Lung (tissue), 11 donors: ENCODE measurements at regions not wholly inside any gene's neighbourhood (a gene's known extent, or its start where the extent isn't known, plus 50 kb on each side); places are given as distances from the start of the nearest gene placed in this dataset.

ENCODE experiments used
- ATAC-seq: fragments of 200-7000 bp; cut with Tn5 transposase; one replicate; pipeline ENCODE4 v1.9.1; 2020; ENCODE audit warnings: moderate number of reproducible peaks; ENCODE audit not compliant: insufficient read depth, low FRiP score
- DNase-seq, 3 donors: peaks; one replicate each; pipeline ENCODE4 v3.0.0-alpha.2; 2013 to 2017
- H3K27ac ChIP-seq, 2 donors: one replicate each; pipeline ENCODE4 v1.5.1; 2013; ENCODE audit warnings: mild to moderate bottlenecking in 2 of 2, moderate library complexity in 2 of 2, control low read depth in 1 of 2, inconsistent platforms in 1 of 2, low read depth in 1 of 2, low read length in 1 of 2
- H3K27me3 ChIP-seq, 3 donors: one replicate each; pipeline ENCODE4 v1.5.1; 2013; ENCODE audit warnings: low read length in 2 of 3; ENCODE audit not compliant: control insufficient read depth in 3 of 3, insufficient read depth in 3 of 3
- H3K36me3 ChIP-seq, 4 donors: one replicate each; pipeline ENCODE4 v1.5.1; 2013; ENCODE audit warnings: low read length in 4 of 4, mild to moderate bottlenecking in 1 of 4, moderate library complexity in 1 of 4; ENCODE audit not compliant: control insufficient read depth in 4 of 4, insufficient read depth in 4 of 4
- H3K4me1 ChIP-seq, 5 donors: one replicate each; pipeline ENCODE4 v1.5.1; 2013; ENCODE audit warnings: low read length in 5 of 5, mild to moderate bottlenecking in 2 of 5, moderate library complexity in 1 of 5; ENCODE audit not compliant: control insufficient read depth in 5 of 5, insufficient read depth in 5 of 5
- H3K4me3 ChIP-seq: one replicate; pipeline ENCODE4 v1.5.1; 2013; ENCODE audit warnings: mild to moderate bottlenecking, control low read depth, moderate library complexity
- H3K9ac ChIP-seq, 2 donors: one replicate each; pipeline ENCODE4 v1.5.1; 2013; ENCODE audit warnings: low read length in 2 of 2, control low read depth in 1 of 2; ENCODE audit not compliant: insufficient read depth in 1 of 2
- H3K9me3 ChIP-seq, 4 donors: one replicate each; pipeline ENCODE4 v1.5.1; 2013; ENCODE audit warnings: low read length in 3 of 4, mild to moderate bottlenecking in 1 of 4, moderate library complexity in 1 of 4; ENCODE audit not compliant: control insufficient read depth in 4 of 4, insufficient read depth in 3 of 4
- WGBS, 2 donors: extraction: QIAGEN DNeasy Blood & Tissue Kit; methylation state at CpG; one replicate each; pipeline ENCODE4 v1.1.7; 2013; 5-methylcytosine and 5-hydroxymethylcytosine counted together
- TF ChIP-seq, protein P1 (sequence below): IDR thresholded peaks from 2 replicates; pipeline ENCODE4 v1.5.1; 2012; ENCODE audit warnings: mild to moderate bottlenecking; ENCODE audit errors: control extremely low read depth, extremely low read depth
- donor health status: control.
- donor health status: control.
- donor health status: Bipolar disorder and iron deficiency.
- donor health status: healthy.
- donor health status: DM: yes; HTN: yes; CAD: no.

DNA sequence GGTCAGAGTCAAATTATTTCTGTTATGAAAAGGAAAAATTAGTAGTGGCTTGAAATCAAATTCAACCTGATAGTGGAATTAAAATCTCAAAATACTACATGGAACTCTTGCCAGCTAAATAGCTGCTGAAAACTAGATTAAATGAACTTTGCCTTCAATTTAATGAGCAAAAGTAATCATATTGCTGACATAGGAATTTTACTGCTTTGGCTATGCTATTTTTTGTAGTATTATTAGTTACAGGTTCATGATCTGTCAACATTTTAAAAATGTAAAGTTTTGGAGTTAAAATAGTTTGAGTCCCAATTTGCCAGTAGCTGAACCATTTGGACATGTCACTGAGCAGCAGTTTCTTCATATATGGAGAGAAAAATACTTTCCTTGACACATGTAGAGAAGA is 81.4 kb downstream of the RERGL start:
- Histone ChIP-seq H3K27me3 (no peaks in the 10 kb centered on the region), H3K4me3 (no peak overlapping the region), H3K36me3 (no peaks in the 10 kb centered on the region), H3K4me1 (no peaks in the 10 kb centered on the region), H3K9ac (no peak overlapping the region), H3K9me3 (no peaks in the 10 kb centered on the region), H3K27ac (no peak overlapping the region)
- DNase-seq: no peak
- TF ChIP-seq, protein P1, sequence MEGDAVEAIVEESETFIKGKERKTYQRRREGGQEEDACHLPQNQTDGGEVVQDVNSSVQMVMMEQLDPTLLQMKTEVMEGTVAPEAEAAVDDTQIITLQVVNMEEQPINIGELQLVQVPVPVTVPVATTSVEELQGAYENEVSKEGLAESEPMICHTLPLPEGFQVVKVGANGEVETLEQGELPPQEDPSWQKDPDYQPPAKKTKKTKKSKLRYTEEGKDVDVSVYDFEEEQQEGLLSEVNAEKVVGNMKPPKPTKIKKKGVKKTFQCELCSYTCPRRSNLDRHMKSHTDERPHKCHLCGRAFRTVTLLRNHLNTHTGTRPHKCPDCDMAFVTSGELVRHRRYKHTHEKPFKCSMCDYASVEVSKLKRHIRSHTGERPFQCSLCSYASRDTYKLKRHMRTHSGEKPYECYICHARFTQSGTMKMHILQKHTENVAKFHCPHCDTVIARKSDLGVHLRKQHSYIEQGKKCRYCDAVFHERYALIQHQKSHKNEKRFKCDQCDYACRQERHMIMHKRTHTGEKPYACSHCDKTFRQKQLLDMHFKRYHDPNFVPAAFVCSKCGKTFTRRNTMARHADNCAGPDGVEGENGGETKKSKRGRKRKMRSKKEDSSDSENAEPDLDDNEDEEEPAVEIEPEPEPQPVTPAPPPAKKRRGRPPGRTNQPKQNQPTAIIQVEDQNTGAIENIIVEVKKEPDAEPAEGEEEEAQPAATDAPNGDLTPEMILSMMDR: no peak
- ATAC-seq: no peak

DNA sequence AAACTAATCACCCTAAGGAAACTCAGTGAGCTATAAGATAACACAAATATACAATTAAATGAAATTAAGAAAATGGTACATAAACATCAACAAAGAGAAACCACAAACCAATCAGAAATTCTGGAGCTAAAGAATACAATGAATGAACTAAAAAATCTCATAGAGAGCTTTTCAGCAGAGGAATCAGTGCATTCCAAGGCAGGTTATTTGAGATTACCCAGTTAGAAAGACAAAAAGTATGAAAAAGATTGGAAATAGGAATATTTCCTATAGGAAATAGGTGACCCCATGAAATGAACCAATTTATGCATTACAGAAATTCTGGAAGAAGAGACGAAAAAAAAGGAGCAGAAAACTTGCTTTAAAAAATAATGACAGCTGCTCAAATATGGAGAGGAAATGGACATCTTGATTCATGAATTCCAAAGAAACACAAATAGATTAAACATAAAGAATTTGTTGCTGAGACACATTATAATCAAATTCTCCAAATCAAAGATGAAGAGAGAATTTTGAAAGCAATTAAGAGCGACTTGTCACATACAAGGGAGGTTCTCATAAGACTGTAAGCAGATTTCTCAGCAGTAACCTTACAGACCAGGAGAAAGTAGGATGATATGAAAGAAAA is 90.7 kb downstream of the RERGL start:
- WGBS, 2 donors: 76 to 88% methylated on average over 2 of the region's 2 CpGs
- ATAC-seq: no peak
- TF ChIP-seq, protein P1: no peak
- no peak for DNase-seq
- peaks cover 0 to 19% (median 12%) of the 10 kb centered on the region in 4 donors for H3K9me3 ChIP-seq
- H3K27ac ChIP-seq: no peak overlapping the region
- no peak overlapping the region for H3K9ac ChIP-seq
- H3K4me1 ChIP-seq: no peaks in the 10 kb centered on the region
- no peaks in the 10 kb centered on the region for H3K36me3 ChIP-seq
- H3K4me3 ChIP-seq: no peak overlapping the region
- no peaks in the 10 kb centered on the region for H3K27me3 ChIP-seq

DNA sequence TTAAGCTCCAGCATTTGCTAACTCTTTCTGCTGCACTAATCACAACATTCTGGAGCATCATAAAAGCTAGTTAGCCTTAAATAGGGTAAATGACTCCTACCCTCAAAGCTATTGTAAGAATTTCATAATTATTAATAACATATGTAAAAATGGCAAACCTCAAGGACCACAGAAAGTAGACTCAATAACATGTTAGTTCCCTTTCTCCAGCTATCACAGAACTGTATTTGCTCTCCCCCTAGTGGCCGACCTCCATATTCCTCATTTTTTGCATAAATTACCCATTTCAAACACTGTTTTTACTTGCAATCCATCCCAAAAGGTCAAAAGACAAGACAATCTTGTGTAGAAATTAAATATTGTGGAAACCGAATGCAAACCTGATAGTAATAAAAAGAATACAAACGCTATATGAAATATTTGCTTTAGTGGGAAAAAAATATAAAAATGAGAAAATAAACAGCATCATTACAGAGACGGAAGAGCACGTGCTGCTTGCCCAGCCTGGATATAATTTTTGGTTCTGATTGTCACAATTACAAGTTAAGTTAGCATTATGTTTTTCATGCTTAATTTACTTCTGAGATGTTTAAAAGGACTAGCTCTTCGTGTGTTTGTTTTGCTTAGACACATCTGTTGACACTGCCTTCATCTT is 97.9 kb downstream of the RERGL start:
- H3K4me3 ChIP-seq: no peak overlapping the region
- H3K27me3 ChIP-seq: no peaks in the 10 kb centered on the region
- H3K9me3 ChIP-seq: peaks cover 0 to 2% (median 0%) of the 10 kb centered on the region in 4 donors
- 38 to 40% methylated on average over 6 of the region's 6 CpGs for WGBS, 2 donors
- H3K27ac ChIP-seq: no peak overlapping the region
- DNase-seq (peak; percentile 14 to 52 (median 36)), ATAC-seq (no peak)
- no peaks in the 10 kb centered on the region for H3K36me3 ChIP-seq
- no peak overlapping the region for H3K9ac ChIP-seq
- H3K4me1 ChIP-seq: no peaks in the 10 kb centered on the region
- TF ChIP-seq, protein P1: no peak

DNA sequence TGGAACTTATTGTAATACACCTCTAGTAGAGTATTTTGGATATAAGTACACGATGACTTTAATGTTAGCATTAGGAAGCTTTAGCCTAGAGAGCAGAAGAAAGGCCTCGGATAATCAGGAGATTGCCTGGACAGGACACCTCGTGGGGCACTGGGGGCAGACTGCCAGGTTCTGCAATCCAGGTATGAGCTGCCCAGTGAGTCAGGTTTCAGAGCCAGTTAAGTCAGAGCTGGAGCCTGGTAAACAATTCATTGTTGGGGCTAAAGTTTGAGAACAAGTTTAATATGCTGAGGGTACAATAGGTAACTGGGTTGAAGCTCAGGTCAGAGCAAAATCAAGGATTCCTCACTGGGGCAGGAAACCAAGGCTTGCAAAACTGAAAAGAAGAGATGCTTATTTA is 107.4 kb downstream of the RERGL start:
- H3K27ac ChIP-seq: no peak overlapping the region
- no peaks in the 10 kb centered on the region for H3K4me1 ChIP-seq
- H3K4me3 ChIP-seq: no peak overlapping the region
- DNase-seq (no peak), ATAC-seq (no peak)
- TF ChIP-seq, protein P1: no peak
- 61 to 66% methylated on average over 3 of the region's 3 CpGs for WGBS, 2 donors
- H3K27me3 ChIP-seq: no peaks in the 10 kb centered on the region
- H3K9ac ChIP-seq: no peak overlapping the region
- no peaks in the 10 kb centered on the region for H3K9me3 ChIP-seq
- H3K36me3 ChIP-seq: no peaks in the 10 kb centered on the region
